SJCRH30 (cell line): ENCODE measurements at regions not wholly inside any gene's neighbourhood (a gene's known extent, or its start where the extent isn't known, plus 50 kb on each side); places are given as distances from the start of the nearest gene placed in this dataset.
"Not testable (repeated sequence)": the region's sequence is repeated elsewhere in the genome, so short reads cannot be mapped to it uniquely, and the experiment has no call there.

Experiments
- DNase-seq, 2 experiments: peaks; one replicate each; pipeline ENCODE4 v3.0.0-alpha.2; 2015 to 2020
- H3K27ac ChIP-seq: fragments of 250-450 bp; sonication (Bioruptor Pico); 2 replicates; pipeline ENCODE4 v1.5.1; 2020; ENCODE audit warnings: mild to moderate bottlenecking, moderate library complexity
- H3K27me3 ChIP-seq: fragments of 250-450 bp; sonication (Bioruptor Pico); 2 replicates; pipeline ENCODE4 v1.5.1; 2020; ENCODE audit warnings: mild to moderate bottlenecking, moderate library complexity
- H3K36me3 ChIP-seq: fragments of 250-450 bp; sonication (Bioruptor Pico); 2 replicates; pipeline ENCODE4 v1.5.1; 2020; ENCODE audit warnings: mild to moderate bottlenecking, moderate library complexity
- H3K4me1 ChIP-seq: fragments of 250-450 bp; sonication (Bioruptor Pico); 2 replicates; pipeline ENCODE4 v1.5.1; 2020; ENCODE audit warnings: mild to moderate bottlenecking, moderate library complexity
- H3K4me3 ChIP-seq: fragments of 250-450 bp; sonication (Bioruptor Pico); 2 replicates; pipeline ENCODE4 v1.5.1; 2020; ENCODE audit warnings: mild to moderate bottlenecking, moderate library complexity
- H3K9me3 ChIP-seq: fragments of 250-450 bp; sonication (Bioruptor Pico); replicated peaks from 2 replicates; pipeline ENCODE4 v1.5.1; 2020; ENCODE audit warnings: mild to moderate bottlenecking, moderate library complexity

DNA sequence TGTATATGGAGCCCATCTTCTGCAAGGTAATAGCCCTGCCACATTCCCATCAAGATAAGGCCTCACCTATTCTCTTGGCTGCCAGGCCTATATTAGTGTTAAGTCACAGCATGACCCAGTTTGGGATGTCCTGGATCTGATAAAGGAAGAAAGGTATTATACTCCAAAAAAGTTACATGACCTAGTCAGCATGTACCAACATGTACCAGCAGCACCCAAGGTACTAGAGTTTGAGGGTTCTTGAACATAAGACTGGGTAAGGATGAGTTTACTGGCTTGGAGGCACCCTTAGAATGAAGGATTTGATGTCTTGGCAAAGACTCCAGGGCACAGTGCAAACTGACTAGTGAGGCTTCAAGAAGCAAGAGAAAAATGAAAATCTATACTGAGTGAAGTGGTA, 232.5 kb downstream of the SQOR start:
- no peaks in the 10 kb centered on the region for H3K9me3 ChIP-seq
- H3K4me1 ChIP-seq = peaks cover 72% of the 10 kb centered on the region
- no peak overlapping the region for H3K27ac ChIP-seq
- no peaks in the 10 kb centered on the region for H3K36me3 ChIP-seq
- H3K27me3 ChIP-seq = no peaks in the 10 kb centered on the region
- DNase-seq = no peak
- no peak overlapping the region for H3K4me3 ChIP-seq

DNA sequence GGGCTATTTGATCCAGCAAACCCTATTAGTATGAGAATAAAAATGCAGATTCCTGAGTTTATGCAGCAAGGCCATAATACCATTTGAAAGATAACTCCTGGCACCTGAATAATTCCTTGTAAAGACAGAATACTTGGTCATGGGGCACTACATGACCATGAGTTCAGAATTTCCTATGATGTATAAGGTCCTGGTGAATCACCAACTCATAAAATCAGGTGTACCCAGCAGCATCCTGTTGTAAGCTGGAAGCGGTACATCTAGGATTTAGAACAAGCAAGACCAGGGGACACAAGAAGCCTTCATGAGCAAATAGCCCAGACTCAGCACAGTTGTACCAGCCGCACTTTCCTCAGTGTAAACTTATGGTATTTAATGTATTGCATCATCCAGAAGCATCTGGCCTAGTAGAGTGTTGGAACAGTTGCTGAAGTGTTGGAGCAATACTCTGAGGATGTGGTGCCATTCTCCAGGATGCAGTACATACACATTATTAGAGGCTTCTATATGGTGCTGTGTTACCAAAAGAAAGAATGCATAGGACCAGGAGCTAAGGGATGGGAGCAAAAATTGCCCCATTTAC, 233.4 kb downstream of the SQOR start:
- H3K4me3 ChIP-seq = no peak overlapping the region
- no peak for DNase-seq
- no peak overlapping the region for H3K27ac ChIP-seq
- peaks cover 67% of the 10 kb centered on the region for H3K4me1 ChIP-seq
- H3K36me3 ChIP-seq = no peaks in the 10 kb centered on the region
- no peaks in the 10 kb centered on the region for H3K9me3 ChIP-seq
- H3K27me3 ChIP-seq = no peaks in the 10 kb centered on the region

DNA sequence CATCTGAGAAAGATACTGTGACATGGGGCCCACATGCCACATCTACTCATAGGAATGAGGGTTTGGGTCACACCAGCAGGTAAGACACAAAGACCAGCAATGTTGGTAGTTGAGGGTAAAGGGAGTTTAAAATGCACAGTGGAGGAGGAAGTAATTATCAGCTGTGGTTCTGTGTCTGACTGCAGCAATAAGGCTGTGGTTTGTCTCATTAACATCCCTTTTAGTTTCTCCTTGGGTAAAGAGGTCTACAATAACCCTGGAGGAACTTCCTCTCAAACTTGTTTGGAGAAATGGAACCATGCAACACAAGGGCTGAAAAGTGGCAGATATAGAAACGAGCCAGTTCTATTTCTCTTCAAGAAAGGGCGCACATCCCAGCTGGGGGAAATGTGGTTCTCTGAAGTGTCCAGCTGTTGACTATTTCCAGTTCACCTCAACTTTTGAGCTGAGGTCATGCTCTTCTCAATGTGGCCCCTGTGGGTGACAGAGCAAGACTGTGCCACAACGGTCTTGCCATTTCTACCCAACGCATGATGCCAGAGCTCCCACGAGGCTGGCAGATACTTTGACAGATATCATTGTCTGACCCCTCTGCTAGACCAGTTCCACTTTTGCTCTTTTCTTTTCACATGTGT, 234.3 kb downstream of the SQOR start:
- H3K9me3 ChIP-seq = no peaks in the 10 kb centered on the region
- H3K4me1 ChIP-seq = peaks cover 64% of the 10 kb centered on the region

DNA sequence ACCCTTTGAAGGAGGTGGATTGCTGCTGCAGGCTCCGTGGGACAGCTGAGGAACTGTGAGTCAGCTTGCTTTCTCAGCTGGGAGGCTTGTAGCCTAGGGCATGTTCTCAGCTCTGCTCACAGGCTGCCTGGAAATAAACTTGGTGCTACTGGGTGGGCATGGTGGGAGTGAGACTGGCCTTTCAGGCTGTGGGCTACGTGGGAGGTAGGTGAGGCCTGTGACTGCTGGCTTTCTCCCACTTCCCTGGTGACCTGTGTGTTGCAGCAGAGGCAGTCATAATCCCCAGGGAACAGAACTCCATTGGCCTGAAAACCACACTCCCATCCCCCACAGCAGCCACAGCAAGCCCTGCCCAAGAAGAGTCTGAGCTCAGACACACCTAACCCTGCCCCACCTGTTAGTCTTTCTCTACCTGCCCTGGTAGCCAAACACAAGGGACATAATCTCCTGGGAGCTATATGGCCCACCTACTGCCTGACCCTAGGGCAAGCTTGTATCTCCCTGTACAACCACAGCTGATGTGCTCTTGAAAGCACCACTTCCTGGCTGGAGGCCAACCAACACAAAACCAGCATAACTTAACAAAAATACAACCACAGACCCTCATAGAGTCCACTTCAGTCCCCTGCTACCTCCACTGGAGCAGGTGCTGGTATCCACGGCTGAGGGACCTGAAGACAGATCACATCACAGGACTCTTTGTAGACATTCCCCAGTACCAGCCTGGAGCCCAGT, 236.5 kb downstream of the SQOR start:
- H3K27me3 ChIP-seq = no peaks in the 10 kb centered on the region
- peak overlapping the region; percentile 51 for H3K27ac ChIP-seq
- no peaks in the 10 kb centered on the region for H3K9me3 ChIP-seq
- H3K4me1 ChIP-seq = peaks cover 45% of the 10 kb centered on the region
- DNase-seq = peak; percentile 93
- no peak overlapping the region for H3K4me3 ChIP-seq
- no peaks in the 10 kb centered on the region for H3K36me3 ChIP-seq

More for the DNA sequence above, 234.3 kb downstream of the SQOR start:
- DNase-seq = no peak
- H3K27ac ChIP-seq = no peak overlapping the region
- no peak overlapping the region for H3K4me3 ChIP-seq
- H3K36me3 ChIP-seq = no peaks in the 10 kb centered on the region
- no peaks in the 10 kb centered on the region for H3K27me3 ChIP-seq

DNA sequence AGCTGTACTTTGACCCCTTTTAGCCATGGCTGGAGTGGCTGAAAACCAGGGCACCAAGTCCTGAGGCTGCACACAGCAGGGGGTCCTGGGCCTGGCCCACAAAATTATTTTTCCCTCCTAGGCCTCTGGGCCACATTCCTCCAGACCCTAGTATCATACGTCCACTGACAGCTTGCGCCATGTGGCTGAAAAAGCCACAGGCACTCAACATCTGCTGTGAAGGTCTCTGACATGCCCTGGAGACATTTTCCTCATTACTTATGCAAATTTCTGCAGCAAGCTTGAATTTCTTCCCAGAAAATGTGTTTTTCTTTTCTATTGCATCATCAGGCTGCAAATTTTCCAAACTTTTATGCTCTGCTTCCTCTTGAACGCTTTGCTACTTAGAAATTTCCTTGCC, 239.0 kb downstream of the SQOR start:
- Histone ChIP-seq H3K27ac (no peak overlapping the region), H3K9me3 (no peaks in the 10 kb centered on the region), H3K4me1 (peaks cover 39% of the 10 kb centered on the region), H3K4me3 (no peak overlapping the region), H3K27me3 (no peaks in the 10 kb centered on the region), H3K36me3 (no peaks in the 10 kb centered on the region)
- peak; percentile 50 to 62 for DNase-seq

DNA sequence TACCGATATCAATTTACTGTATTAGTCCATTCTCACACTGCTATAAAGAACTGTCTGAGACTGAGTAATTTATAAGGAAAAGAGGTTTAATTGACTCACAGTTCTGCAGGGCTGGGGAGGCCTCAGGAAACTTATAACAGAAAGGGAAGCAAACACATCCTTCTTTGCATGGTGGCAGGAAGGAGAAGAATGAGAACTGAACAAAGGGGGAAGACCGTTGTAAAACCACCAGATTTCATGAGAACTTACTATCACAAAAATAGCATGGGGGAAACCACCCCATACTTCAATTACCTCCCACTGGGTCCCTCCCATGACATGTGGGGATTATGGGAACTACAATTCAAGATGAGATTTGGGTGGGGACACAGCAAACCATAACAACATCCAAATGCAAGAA, 239.7 kb downstream of the SQOR start:
- not testable (repeated sequence) for H3K36me3 ChIP-seq, H3K27me3 ChIP-seq, H3K27ac ChIP-seq, H3K4me3 ChIP-seq, H3K9me3 ChIP-seq, DNase-seq
- peaks cover 31% of the 10 kb centered on the region for H3K4me1 ChIP-seq

DNA sequence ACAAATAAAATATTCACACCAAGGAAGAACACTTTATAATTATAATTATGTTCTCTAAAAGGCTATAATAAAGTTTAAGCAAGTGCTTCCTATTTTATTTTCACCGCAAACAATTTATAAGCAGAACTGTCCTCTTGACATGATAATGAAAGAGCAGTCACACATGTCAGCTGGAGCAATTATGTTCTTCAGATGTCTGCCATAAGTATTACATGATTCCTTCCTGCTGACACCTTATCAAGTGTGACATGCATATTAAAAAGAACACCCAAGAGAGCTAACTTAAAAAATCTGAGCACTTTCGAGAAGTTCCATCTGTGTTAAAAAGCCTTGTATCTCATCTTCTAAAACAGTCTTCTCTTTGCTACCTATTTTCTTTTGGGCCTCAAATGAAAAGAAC, 249.5 kb downstream of the SQOR start:
- Histone ChIP-seq H3K4me3 (no peak overlapping the region), H3K36me3 (no peaks in the 10 kb centered on the region), H3K27ac (no peak overlapping the region), H3K4me1 (no peaks in the 10 kb centered on the region), H3K9me3 (0 out of 2 replicates have a peak, but pooled peaks cover 3% of the 10 kb centered on the region), H3K27me3 (no peaks in the 10 kb centered on the region)
- DNase-seq = no peak

DNA sequence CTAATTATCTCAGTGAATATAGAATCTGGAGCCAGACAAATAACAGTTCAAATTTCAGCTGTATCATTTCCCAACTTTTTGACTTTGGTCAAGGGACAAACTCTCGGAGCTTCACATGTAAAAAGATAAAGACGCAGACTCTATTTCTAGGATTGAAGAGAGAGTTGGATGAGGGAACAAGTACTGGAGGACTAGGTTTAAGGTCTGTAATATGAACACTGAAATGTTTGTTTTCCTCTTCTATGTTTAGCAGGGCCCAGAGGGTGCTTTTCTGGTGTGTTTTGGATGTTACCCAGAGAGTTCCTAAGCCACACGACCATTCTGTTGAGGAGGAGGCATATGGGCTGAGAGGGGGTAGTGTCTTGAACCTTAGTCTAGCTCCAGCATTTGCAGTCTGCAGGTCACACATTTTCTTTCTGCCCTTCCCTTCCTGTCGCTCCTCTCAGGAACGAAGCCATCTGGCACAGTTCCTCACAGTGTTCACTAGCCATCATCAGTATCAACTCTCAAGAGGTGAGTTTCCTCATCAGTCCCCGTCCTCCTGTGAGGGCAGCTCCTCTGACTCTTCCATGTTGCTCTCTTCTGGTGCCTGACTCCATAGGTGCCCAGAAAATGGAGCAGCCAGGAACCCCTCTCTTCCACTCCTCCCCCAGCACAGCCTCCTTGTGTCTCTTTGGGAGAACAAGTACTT, 250.1 kb downstream of the SQOR start:
- no peak overlapping the region for H3K4me3 ChIP-seq
- H3K27ac ChIP-seq = no peak overlapping the region
- 0 out of 2 replicates have a peak, but pooled peaks cover 3% of the 10 kb centered on the region for H3K9me3 ChIP-seq
- no peaks in the 10 kb centered on the region for H3K36me3 ChIP-seq
- H3K4me1 ChIP-seq = no peaks in the 10 kb centered on the region
- DNase-seq = no peak
- no peaks in the 10 kb centered on the region for H3K27me3 ChIP-seq

DNA sequence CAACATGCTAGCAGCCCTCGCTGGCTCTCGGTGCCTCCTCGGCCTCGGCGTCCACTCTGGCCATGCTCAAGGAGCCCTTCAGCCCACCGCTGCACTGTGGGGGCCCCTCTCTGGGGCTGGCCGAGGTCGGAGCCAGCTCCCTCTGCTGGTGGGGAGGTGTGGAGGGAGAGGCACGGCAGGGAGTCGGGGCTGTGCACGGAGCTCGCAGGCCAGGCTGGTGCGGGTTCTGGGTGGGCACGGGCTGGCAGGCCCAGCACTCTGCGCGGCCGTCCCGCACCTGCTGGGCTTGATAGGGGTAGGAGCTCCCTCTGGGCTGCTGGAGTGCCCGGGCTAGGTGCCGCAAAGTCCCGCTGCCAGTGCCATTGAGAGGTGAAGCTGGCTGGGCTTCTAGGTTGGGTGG, 251.0 kb downstream of the SQOR start:
- Histone ChIP-seq H3K4me3 (no peak overlapping the region), H3K27me3 (no peaks in the 10 kb centered on the region), H3K36me3 (no peaks in the 10 kb centered on the region), H3K27ac (no peak overlapping the region), H3K9me3 (0 out of 2 replicates have a peak, but pooled peaks cover 3% of the 10 kb centered on the region), H3K4me1 (no peaks in the 10 kb centered on the region)
- no peak for DNase-seq

DNA sequence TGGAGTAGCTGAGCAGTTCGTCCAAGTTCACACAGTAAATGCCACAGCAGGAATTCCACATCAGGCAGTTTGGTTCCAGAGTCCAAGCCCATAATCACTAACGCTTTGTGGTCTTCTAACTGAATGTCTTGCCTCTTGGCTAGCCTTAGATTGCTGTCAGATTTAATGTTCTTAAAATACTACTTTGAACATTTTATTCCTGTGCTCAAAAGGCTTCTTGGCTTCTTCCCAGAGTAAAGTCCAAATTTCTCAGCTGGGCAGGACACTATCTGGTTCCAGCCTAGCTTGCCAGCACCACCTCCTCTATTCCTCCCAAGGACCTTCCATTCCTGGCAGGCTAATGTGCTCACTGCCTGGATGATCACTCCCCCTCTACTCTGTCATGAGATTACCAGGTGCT, 256.9 kb downstream of the SQOR start:
- Histone ChIP-seq H3K36me3 (no peaks in the 10 kb centered on the region), H3K4me3 (no peak overlapping the region), H3K27ac (no peak overlapping the region), H3K27me3 (no peaks in the 10 kb centered on the region), H3K9me3 (no peaks in the 10 kb centered on the region), H3K4me1 (no peaks in the 10 kb centered on the region)
- DNase-seq = no peak

DNA sequence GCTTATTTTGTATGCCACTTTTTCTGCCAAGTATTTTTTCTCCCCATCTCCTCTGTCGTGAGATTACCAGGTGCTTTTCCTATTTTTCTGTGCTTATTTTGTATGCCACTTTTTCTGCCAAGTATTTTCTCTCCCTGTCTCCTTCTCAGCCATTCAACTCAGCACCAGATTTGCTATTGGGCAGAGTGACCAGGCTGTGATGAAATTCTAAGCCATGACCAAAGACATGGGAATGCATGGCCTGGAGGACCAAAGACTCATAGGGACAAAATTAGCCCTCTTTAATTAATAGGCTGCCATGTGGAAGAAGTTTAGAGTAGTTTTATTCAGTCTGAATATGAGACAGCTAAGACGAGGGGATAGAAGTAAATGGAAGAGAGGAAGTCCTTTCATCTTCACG, 257.4 kb downstream of the SQOR start:
- Histone ChIP-seq H3K27ac (no peak overlapping the region), H3K4me3 (no peak overlapping the region), H3K36me3 (no peaks in the 10 kb centered on the region), H3K4me1 (no peaks in the 10 kb centered on the region), H3K9me3 (no peaks in the 10 kb centered on the region), H3K27me3 (no peaks in the 10 kb centered on the region)
- DNase-seq = no peak

DNA sequence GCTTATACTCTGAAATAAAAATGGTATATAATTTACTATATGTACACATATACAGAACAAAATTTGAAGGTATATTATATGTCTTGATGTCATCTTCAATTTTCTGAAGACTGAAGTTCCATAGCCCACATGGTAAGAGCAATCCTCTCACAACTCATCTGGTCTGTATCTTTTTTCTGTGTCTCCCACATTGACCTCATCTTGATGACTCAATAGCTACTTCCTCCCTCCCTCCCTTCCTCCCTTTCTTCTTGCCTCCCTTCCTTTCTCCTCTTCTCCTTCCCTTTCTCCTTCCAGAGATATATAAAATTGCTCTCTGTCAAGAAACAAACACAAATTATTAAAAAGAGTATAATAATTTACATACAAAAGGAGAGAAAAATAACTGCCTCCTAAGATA, 268.5 kb downstream of the SQOR start:
- no peak overlapping the region for H3K4me3 ChIP-seq
- no peak for DNase-seq
- no peaks in the 10 kb centered on the region for H3K27me3 ChIP-seq
- H3K9me3 ChIP-seq = no peaks in the 10 kb centered on the region
- no peaks in the 10 kb centered on the region for H3K4me1 ChIP-seq
- no peaks in the 10 kb centered on the region for H3K36me3 ChIP-seq
- no peak overlapping the region for H3K27ac ChIP-seq

DNA sequence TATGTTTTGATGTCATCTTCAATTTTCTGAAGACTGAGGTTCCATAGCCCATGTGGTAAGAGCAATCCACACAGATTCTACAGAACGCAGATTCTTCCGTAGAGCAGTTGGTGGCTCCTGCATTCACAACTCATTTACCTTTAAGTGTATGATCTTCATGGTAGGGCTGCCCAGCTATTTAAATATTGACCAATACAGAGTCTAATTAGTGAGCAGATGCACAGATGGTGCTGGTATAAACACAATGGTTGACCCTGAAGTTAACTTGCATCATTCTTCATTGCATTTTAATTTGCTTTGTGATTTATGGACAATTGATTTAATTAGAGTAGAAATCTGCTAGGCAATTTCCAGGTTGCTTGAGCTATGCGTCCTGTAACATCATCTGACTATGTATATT, 269.2 kb downstream of the SQOR start:
- Histone ChIP-seq H3K27ac (no peak overlapping the region), H3K4me1 (no peaks in the 10 kb centered on the region), H3K36me3 (no peaks in the 10 kb centered on the region), H3K9me3 (no peaks in the 10 kb centered on the region; the same call in 1 of the 2 replicates), H3K27me3 (no peaks in the 10 kb centered on the region), H3K4me3 (no peak overlapping the region)
- no peak for DNase-seq

DNA sequence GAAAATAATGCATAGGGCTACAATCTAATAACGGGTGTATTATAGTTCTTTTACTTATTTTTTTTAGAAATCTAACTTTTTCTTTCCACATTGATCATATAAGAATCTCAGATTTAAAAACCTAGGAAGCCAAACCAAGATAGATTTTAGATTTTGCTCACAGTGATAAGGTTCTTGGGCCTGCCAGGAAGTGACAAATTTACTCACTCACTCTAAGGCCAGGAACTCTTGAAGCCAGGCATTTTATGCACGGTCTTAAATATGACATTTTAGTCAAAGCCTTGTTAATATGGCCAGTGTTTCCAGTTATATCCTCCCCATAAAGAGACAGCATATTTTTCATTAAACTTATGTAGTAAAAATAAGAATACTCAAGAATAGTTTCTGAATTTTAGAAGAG, 271.4 kb downstream of the SQOR start:
- no peak for DNase-seq
- no peaks in the 10 kb centered on the region for H3K4me1 ChIP-seq
- H3K27ac ChIP-seq = no peak overlapping the region
- no peak overlapping the region for H3K4me3 ChIP-seq
- no peaks in the 10 kb centered on the region for H3K36me3 ChIP-seq
- no peaks in the 10 kb centered on the region; the same call in 1 of the 2 replicates for H3K9me3 ChIP-seq
- H3K27me3 ChIP-seq = no peaks in the 10 kb centered on the region

DNA sequence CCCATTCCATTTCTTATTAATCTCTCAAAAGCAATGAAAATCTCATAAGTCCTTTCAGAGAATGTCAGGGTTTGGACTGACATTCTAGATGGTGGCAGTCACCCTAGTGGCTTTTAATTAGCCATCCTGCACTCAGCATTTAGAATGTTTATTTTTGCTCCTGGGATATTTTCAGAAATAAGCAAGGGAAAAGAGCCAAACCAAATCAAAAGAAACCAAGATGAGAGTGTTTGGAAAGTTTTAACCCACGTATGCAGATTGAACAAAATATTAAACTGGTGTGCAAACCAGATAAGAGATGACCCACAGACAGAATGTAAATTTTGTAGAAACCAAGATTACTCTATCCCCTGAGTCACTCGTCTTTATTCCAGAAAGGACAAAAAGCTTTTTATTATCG, 275.8 kb downstream of the SQOR start:
- DNase-seq = no peak

More for the DNA sequence above, 275.8 kb downstream of the SQOR start:
- Histone ChIP-seq H3K4me1 (peaks cover 15% of the 10 kb centered on the region), H3K27ac (no peak overlapping the region), H3K9me3 (no peaks in the 10 kb centered on the region; the same call in 1 of the 2 replicates), H3K36me3 (no peaks in the 10 kb centered on the region), H3K27me3 (no peaks in the 10 kb centered on the region), H3K4me3 (no peak overlapping the region)
